H1 (cell line): ENCODE measurements at regions not wholly inside any gene's neighbourhood (a gene's known extent, or its start where the extent isn't known, plus 50 kb on each side); places are given as distances from the start of the nearest gene placed in this dataset.

Experiments
- CTCF ChIA-PET: fragments of 300-600 bp; sonication (Branson Sonifier 250); formaldehyde crosslinking; loops from one replicate; lab custom pipeline; 2021; ENCODE audit not compliant: partially characterized antibody; lab: Charles Lee
- POLR2A ChIA-PET: fragments of 300-600 bp; sonication (Branson Sonifier 250); formaldehyde crosslinking; loops from one replicate; lab custom pipeline; 2021; ENCODE audit warnings: inconsistent platforms; ENCODE audit not compliant: partially characterized antibody; lab: Charles Lee
- DNase-seq, 2 experiments: peaks; one replicate each; pipeline versions ENCODE4 v3.0.0 to v3.0.0-alpha.2; 2010 to 2022; ENCODE audit warnings: low spot score in 2 of 2, low read depth in 1 of 2, mixed read lengths in 1 of 2
- FAIRE-seq: peaks from 2 replicates; lab custom pipeline; 2011; peaks lifted over from hg19 to GRCh38; lab: Jason Lieb, UNC
- H2AFZ ChIP-seq: 2 replicates; pipeline ENCODE4 v1.8.1; 2012; ENCODE audit warnings: low read length, inconsistent platforms
- H2AK5ac ChIP-seq: 2 replicates; pipeline ENCODE4 v1.6.1; 2013; ENCODE audit warnings: low read depth, low read length
- H2BK120ac ChIP-seq: replicated peaks from 2 replicates; pipeline ENCODE3; 2013; ENCODE audit warnings: low read depth, low read length, inconsistent platforms
- H2BK12ac ChIP-seq: 2 replicates; pipeline ENCODE4 v1.6.1; 2013; ENCODE audit warnings: low read depth, low read length
- H2BK15ac ChIP-seq: 2 replicates; pipeline ENCODE4 v1.6.1; 2013; ENCODE audit warnings: low read length
- H2BK20ac ChIP-seq: 2 replicates; pipeline ENCODE4 v1.6.1; 2013; ENCODE audit warnings: low read length
- H2BK5ac ChIP-seq: 2 replicates; pipeline ENCODE4 v1.6.1; 2013; ENCODE audit warnings: low read depth, low read length
- H3K14ac ChIP-seq: 2 replicates; pipeline ENCODE4 v1.6.1; 2013; ENCODE audit warnings: inconsistent platforms; ENCODE audit not compliant: insufficient read length
- H3K18ac ChIP-seq: 2 replicates; pipeline ENCODE4 v1.6.1; 2013; ENCODE audit warnings: low read length; ENCODE audit errors: extremely low read depth
- H3K23ac ChIP-seq: 2 replicates; pipeline ENCODE4 v1.6.1; 2013; ENCODE audit warnings: inconsistent platforms; ENCODE audit not compliant: insufficient read length
- H3K23me2 ChIP-seq: 2 replicates; pipeline ENCODE4 v1.6.1; 2013; ENCODE audit warnings: low read depth, low read length
- H3K27ac ChIP-seq: 2 replicates; pipeline ENCODE4 v1.6.1; 2011; ENCODE audit warnings: low read depth, low read length, inconsistent platforms
- H3K27me3 ChIP-seq, 4 experiments: replicated peaks in 1 of 4; 1 replicate in 1 of 4; 2 replicates in 3 of 4; pipeline versions ENCODE4 v1.6.1 to v1.8.1; 2011 to 2013; ENCODE audit warnings: low read length in 3 of 4, mild to moderate bottlenecking in 3 of 4, inconsistent platforms in 2 of 4, mixed read lengths in 2 of 4, moderate library complexity in 1 of 4; ENCODE audit not compliant: control insufficient read depth in 3 of 4, insufficient read depth in 3 of 4; ENCODE audit errors: extremely low read depth in 1 of 4
- H3K36me3 ChIP-seq, 4 experiments: 2 replicates each; pipeline versions ENCODE4 v1.6.1 to v1.8.1; 2011 to 2013; ENCODE audit warnings: mild to moderate bottlenecking in 4 of 4, low read length in 3 of 4, moderate library complexity in 2 of 4, control low read depth in 1 of 4, inconsistent platforms in 1 of 4; ENCODE audit not compliant: insufficient read depth in 4 of 4, control insufficient read depth in 2 of 4
- H3K4ac ChIP-seq: replicated peaks from 2 replicates; pipeline ENCODE3; 2013; ENCODE audit warnings: low read length, low read depth, mixed read lengths, inconsistent platforms; ENCODE audit not compliant: insufficient read length
- H3K4me1 ChIP-seq, 4 experiments: replicated peaks in 1 of 4; 1 replicate in 1 of 4; 2 replicates in 3 of 4; pipeline versions ENCODE4 v1.6.1 to v1.8.1; 2011 to 2013; ENCODE audit warnings: low read length in 3 of 4, inconsistent platforms in 2 of 4, mixed read lengths in 1 of 4; ENCODE audit not compliant: insufficient read depth in 4 of 4, control insufficient read depth in 3 of 4
- H3K4me2 ChIP-seq, 2 experiments: 2 replicates each; pipeline versions ENCODE4 v1.6.1 to v1.8.1; 2011 to 2013; ENCODE audit warnings: low read depth in 2 of 2, low read length in 2 of 2, control low read depth in 1 of 2, inconsistent platforms in 1 of 2, mild to moderate bottlenecking in 1 of 2; ENCODE audit not compliant: insufficient read depth in 1 of 2
- H3K4me3 ChIP-seq, 4 experiments: fragments of 200-600, 300-600 bp in 1 of 4; sonication (generic), shearing (Covaris generic), sonication (Bioruptor Twin) in 1 of 4; 2 replicates each; pipeline versions ENCODE4 v1.5.1 to v1.8.1; 2011 to 2016; ENCODE audit warnings: low read length in 4 of 4, low read depth in 3 of 4, control low read depth in 2 of 4, inconsistent platforms in 2 of 4, mild to moderate bottlenecking in 2 of 4, mixed read lengths in 1 of 4, moderate library complexity in 1 of 4; ENCODE audit not compliant: insufficient read depth in 2 of 4; ENCODE audit errors: extremely low read depth in 1 of 4
- H3K56ac ChIP-seq: replicated peaks from 2 replicates; pipeline ENCODE3; 2013; ENCODE audit warnings: low read depth, mild to moderate bottlenecking, mixed read lengths, low read length, inconsistent platforms; ENCODE audit not compliant: insufficient read length
- H3K79me1 ChIP-seq: 2 replicates; pipeline ENCODE4 v1.6.1; 2013; ENCODE audit warnings: low read depth, low read length, control low read depth
- H3K79me2 ChIP-seq, 2 experiments: 2 replicates each; pipeline versions ENCODE4 v1.6.1 to v1.8.1; 2012 to 2013; ENCODE audit warnings: low read length in 2 of 2, mild to moderate bottlenecking in 2 of 2, inconsistent platforms in 1 of 2; ENCODE audit not compliant: insufficient read depth in 2 of 2, control insufficient read depth in 1 of 2
- H3K9ac ChIP-seq, 4 experiments: replicated peaks in 1 of 4; 1 replicate in 1 of 4; 2 replicates in 3 of 4; pipeline versions ENCODE4 v1.6.1 to v1.8.1; 2011 to 2013; ENCODE audit warnings: low read depth in 3 of 4, low read length in 3 of 4, control low read depth in 2 of 4, mild to moderate bottlenecking in 2 of 4, moderate library complexity in 2 of 4, inconsistent platforms in 1 of 4; ENCODE audit errors: extremely low read depth in 1 of 4
- H3K9me3 ChIP-seq, 2 experiments: 2 replicates each; pipeline versions ENCODE4 v1.6.1 to v1.8.1; 2012 to 2013; ENCODE audit warnings: mild to moderate bottlenecking in 2 of 2, moderate library complexity in 2 of 2, control low read depth in 1 of 2, inconsistent platforms in 1 of 2, low read depth in 1 of 2, low read length in 1 of 2, mixed read lengths in 1 of 2; ENCODE audit not compliant: insufficient read depth in 2 of 2
- H4K20me1 ChIP-seq, 2 experiments: replicated peaks in 1 of 2; 2 replicates each; pipeline versions ENCODE3 to v1.8.1; 2011 to 2013; ENCODE audit warnings: inconsistent platforms in 2 of 2, low read length in 2 of 2, mild to moderate bottlenecking in 1 of 2; ENCODE audit not compliant: insufficient read depth in 2 of 2, control insufficient read depth in 1 of 2
- H4K5ac ChIP-seq: 2 replicates; pipeline ENCODE4 v1.6.1; 2013; ENCODE audit warnings: low read length, low read depth, mixed read lengths, inconsistent platforms; ENCODE audit not compliant: insufficient read length
- H4K8ac ChIP-seq: 2 replicates; pipeline ENCODE4 v1.8.0; 2013; ENCODE audit warnings: mild to moderate bottlenecking, moderate library complexity, low read length, inconsistent platforms; ENCODE audit not compliant: insufficient read depth; ENCODE audit errors: extremely low read depth
- H4K91ac ChIP-seq: replicated peaks from 2 replicates; pipeline ENCODE3; 2013; ENCODE audit warnings: low read length, mixed read lengths, inconsistent platforms; ENCODE audit not compliant: insufficient read length
- CBX5 ChIP-seq: fragments of 300-800, 300-1000 bp; sonication (generic); IDR thresholded peaks from 2 replicates; pipeline ENCODE4 v1.7.1; 2016; ENCODE audit warnings: antibody characterized with exemption, low read length, low read depth
- CHD1 ChIP-seq: IDR thresholded peaks from 2 replicates; pipeline ENCODE4 v1.6.1; 2012; ENCODE audit warnings: low read depth, low read length, improper control_type of control experiment
- JUND ChIP-seq: IDR thresholded peaks from 2 replicates; pipeline ENCODE4 v1.6.1; 2011; ENCODE audit warnings: mild to moderate bottlenecking, improper control_type of control experiment, low read length
- NRF1 ChIP-seq: IDR thresholded peaks from 2 replicates; pipeline ENCODE4 v1.6.1; 2011; ENCODE audit warnings: mild to moderate bottlenecking, low read depth, low read length, improper control_type of control experiment
- POLR2AphosphoS5 ChIP-seq: IDR thresholded peaks from 2 replicates; pipeline ENCODE4 v1.6.1; 2011; ENCODE audit warnings: low read depth, low read length
- RFX5 ChIP-seq: IDR thresholded peaks from 2 replicates; pipeline ENCODE4 v1.6.1; 2011; ENCODE audit warnings: low read depth, low read length, improper control_type of control experiment, borderline replicate concordance
- SP2 ChIP-seq: IDR thresholded peaks from 2 replicates; pipeline ENCODE4 v1.6.1; 2012; ENCODE audit warnings: mild to moderate bottlenecking, low read length, inconsistent platforms
- WGBS, 2 experiments: shearing (Covaris generic) in 1 of 2; methylation state at CpG; one replicate each; pipeline versions ENCODE4 v1.1.6 to v1.1.7; 2013 to 2015; ENCODE audit warnings: low lambda C conversion rate in 2 of 2, mixed read lengths in 2 of 2, inconsistent platforms in 1 of 2, low coverage in 1 of 2, missing lambda C conversion rate in 1 of 2; ENCODE audit not compliant: insufficient replicate concordance in 2 of 2, insufficient coverage in 1 of 2, insufficient read length in 1 of 2; ENCODE audit errors: extremely low coverage in 1 of 2, missing lambda C conversion rate in 1 of 2; 5-methylcytosine and 5-hydroxymethylcytosine counted together

- H2AFZ ChIP-seq = no peak overlapping the region
- no peak overlapping the region for H4K8ac ChIP-seq
- H3K4me3 ChIP-seq = no peak overlapping the region
- ChIA-PET POLR2A (no interaction called here), CTCF (interaction anchor here (0.6 to 0.7 kb wide), 2 partner anchors 60 to 1418 kb away, joined by 3 read pairs; no protein-coding TSS in a partner anchor)
- no peaks in the 10 kb centered on the region for H3K79me2 ChIP-seq
- no peak overlapping the region for H3K23ac ChIP-seq
- no peak overlapping the region for H2BK5ac ChIP-seq
- no peaks in the 10 kb centered on the region for H3K9me3 ChIP-seq
- H3K4me2 ChIP-seq = no peak overlapping the region
- no peak overlapping the region for H3K56ac ChIP-seq
- H2AK5ac ChIP-seq = no peak overlapping the region
- H4K91ac ChIP-seq = no peak overlapping the region
- H4K20me1 ChIP-seq = no peaks in the 10 kb centered on the region
- H2BK120ac ChIP-seq = no peak overlapping the region
- no peaks in the 10 kb centered on the region for H3K36me3 ChIP-seq
- no peak overlapping the region for H2BK15ac ChIP-seq
- H3K27me3 ChIP-seq = no peaks in the 10 kb centered on the region
- no peak overlapping the region for H2BK20ac ChIP-seq
- H3K14ac ChIP-seq = no peak overlapping the region
- no peaks in the 10 kb centered on the region for H3K79me1 ChIP-seq
- no peaks in the 10 kb centered on the region for H3K23me2 ChIP-seq
- H3K18ac ChIP-seq = no peak overlapping the region
- no peak overlapping the region for H3K4ac ChIP-seq
- DNase-seq (no peak), FAIRE-seq (no peak)
- no peaks in the 10 kb centered on the region for H3K4me1 ChIP-seq
- no peak overlapping the region for H3K9ac ChIP-seq
- H3K27ac ChIP-seq = no peak overlapping the region
- no peak for TF ChIP-seq NRF1
- no peak for TF ChIP-seq POLR2AphosphoS5
- no peak for TF ChIP-seq JUND
- TF ChIP-seq RFX5 = no peak
- TF ChIP-seq CHD1 = no peak
- no peak for TF ChIP-seq SP2
- TF ChIP-seq CBX5 = no peak
- no peak overlapping the region for H2BK12ac ChIP-seq
- H4K5ac ChIP-seq = no peak overlapping the region
- 92% methylated on average over 3 of the region's 3 CpGs; no CpG with 5 or more reads in 1 of the 2 experiments for WGBS, 2 experiments
Measured at GRCh38 chr3:144289057-144289456, 317.4 kb downstream of the DIPK2A start.
